SIG-M5 treated with dmso at 0.1 percent for 504 hours (cell line): ENCODE measurements at regions not wholly inside any gene's neighbourhood (a gene's known extent, or its start where the extent isn't known, plus 50 kb on each side); places are given as distances from the start of the nearest gene placed in this dataset.

Source experiments
- DNase-seq: peaks from one replicate; lab custom pipeline; 2025; ENCODE audit not compliant: unreplicated experiment; lab: John Stamatoyannopoulos, UW

DNA sequence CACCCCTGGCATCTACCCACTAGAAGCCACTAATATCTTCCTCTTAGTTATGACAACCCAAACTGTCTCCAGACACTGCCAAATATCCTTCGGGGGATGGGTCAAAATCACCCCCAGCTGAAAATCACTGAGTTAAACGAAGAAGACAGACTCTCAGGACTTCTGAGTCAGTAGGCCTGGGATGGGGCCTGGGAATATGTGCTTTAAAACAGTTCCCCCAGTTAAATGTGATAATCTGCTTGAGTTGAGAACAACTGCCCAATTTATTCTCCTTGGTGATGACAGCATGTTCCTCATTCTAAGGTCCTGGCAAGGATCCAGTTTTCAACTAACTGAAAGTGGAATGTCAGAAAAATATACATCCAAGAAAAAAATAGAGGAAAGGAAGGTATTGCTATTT is 52.4 kb downstream of the CBLL2 start:
- DNase-seq: no peak

GRCh38 chrX:22329783-22330182 is 57.1 kb downstream of the CBLL2 start:
- no peak for DNase-seq

DNA sequence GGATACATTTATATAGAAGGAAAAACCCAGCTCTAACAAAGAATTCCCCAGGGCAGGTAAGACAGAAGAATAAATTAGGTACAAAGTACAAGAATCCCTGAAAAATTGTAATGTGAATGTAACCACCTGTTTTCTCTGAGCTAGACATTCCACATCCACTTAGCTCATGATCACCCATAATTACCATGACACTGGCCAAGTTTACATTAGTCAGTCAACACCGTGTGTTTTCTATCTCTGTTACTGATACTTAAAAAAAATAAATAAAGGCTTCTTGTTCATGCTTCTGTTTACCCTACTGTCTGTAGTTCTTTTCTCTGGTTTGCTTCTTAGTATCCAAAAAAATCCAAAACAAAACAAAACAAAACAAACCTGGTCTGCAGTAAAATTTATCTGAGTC is 66.0 kb downstream of the CBLL2 start:
- no peak for DNase-seq

GRCh38 chrX:22339459-22339858 is 66.7 kb downstream of the CBLL2 start:
- DNase-seq: no peak

- DNase-seq: no peak
These were observed 67.4 kb downstream of the CBLL2 start for GRCh38 chrX:22340022-22340616.

DNA sequence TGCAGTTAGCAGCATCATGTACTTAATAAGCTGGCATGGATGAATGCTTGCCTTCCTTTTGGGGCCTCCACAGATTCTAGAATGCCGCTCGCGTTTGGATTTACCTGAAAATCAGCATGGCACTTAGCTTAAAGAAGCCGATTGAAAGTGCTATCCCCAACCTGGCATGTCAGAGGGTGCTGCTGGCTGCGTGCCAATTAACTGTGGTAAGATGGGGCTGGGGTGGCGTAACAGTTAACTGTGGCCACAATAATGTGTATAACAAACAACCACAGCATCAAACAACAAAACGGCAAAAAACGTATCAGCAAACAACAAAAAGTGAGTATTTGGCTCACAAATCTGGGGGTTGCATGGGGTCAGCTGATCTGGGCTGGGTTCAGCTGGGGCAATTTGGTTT is 70.5 kb downstream of the CBLL2 start:
- no peak for DNase-seq

- no peak for DNase-seq
These were observed 73.2 kb downstream of the CBLL2 start for GRCh38 chrX:22345884-22346283.

DNA sequence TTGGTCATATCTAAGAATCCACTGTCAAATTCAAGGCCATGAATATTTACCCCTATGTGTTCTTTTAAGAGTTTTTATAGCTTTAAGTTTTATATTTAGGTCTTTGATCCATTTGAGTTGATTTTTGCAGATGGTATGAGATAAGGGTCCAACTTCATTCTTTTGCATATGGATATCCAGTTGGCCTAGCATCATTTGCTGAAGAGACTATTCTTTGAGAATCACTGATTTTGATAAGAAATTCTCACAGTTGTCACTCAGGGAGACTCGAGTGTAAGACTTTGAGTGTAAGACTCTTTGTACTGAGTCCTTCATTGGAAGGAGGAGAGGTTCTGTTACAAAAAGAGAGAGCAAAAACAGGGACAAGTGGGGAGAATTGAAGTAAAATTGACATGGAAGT is 74.8 kb downstream of the CBLL2 start:
- DNase-seq: no peak

DNA sequence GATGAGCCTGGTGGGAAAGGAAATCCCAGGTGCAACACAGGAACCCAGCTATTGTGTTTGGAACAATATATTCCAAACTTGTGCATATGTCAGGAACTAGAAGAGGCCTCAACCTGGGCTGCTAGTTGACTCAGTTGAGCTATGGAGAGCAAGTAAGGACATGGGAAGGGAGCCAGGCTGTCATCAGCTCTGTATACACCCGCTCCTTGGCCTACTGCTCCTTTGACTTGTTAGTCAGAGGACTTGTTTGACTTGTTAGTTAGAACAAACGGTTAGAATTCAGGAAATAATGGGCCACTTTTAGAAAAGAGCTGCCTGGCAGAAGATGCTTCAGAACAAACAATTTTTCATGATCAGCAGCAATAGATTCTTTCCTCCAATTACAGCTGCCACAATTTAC is 76.4 kb downstream of the CBLL2 start:
- no peak for DNase-seq

GRCh38 chrX:22351076-22351475 is 78.4 kb downstream of the CBLL2 start:
- no peak for DNase-seq

DNA sequence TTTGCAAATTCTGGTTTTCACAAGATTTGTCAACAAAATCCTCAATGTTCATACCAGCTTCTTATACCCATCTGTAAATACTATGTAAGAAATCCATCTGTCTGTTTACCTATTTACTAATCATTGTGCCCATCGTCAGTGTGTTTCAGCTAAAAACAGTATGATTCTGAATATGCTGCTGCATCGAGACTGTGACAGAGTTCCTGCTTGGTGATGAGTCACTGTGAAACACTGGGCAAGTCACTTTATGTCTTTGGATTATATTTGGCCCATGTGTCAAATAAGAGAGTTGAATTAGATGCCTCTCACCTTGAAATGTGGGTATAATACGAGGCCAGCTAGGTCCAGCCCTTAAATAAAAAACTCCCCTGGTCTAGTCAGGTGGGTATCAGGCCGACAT is 79.3 kb downstream of the CBLL2 start:
- no peak for DNase-seq

- DNase-seq: no peak
These were observed 84.9 kb downstream of the CBLL2 start for GRCh38 chrX:22357621-22358020.

DNA sequence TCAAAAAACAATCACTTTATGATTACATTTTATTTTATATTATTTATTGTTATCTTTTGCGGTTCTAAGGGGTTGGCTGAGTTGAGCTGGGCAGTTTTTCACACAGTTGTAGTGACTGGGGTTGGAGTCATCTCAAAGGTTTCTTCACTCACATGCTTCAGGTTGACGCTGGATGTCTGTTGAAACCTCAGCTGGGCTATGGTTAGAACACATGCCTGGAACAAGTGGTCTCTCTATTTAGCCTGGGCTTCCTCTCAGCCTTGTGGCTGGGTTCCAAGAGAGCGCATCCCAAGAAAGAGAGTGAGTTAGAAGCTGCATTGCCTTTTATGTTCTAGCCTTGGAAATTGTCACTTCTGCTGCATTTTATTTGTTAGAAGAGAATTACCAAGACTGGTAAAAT is 87.4 kb downstream of the CBLL2 start:
- DNase-seq: no peak

GRCh38 chrX:22365460-22365859 is 92.7 kb downstream of the CBLL2 start:
- no peak for DNase-seq

DNA sequence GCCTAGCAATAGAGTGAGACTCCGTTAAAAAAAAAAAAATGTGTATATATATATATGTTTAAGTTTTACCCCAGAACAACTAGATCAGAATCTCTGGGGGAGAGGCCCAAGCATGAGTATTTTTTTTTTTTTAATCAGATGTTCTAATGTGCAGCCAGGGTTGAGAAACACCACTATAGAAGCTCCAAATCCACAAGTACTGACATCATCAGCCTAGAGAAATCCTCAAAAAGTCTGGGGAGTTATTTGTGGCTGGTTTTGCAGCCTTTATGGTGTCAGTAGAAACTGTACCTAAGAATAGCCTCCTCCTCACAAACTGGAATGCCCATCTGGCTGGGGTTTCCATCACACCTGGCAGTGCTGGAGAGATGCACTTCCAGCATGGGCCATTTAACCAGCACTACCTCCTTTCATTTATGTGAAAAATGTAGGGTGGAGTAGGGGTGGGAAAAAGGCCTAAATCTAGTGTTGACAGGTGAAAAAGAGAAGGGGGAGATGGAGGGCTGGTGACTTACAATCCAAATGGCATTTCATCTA is 93.5 kb downstream of the CBLL2 start:
- DNase-seq: no peak

DNA sequence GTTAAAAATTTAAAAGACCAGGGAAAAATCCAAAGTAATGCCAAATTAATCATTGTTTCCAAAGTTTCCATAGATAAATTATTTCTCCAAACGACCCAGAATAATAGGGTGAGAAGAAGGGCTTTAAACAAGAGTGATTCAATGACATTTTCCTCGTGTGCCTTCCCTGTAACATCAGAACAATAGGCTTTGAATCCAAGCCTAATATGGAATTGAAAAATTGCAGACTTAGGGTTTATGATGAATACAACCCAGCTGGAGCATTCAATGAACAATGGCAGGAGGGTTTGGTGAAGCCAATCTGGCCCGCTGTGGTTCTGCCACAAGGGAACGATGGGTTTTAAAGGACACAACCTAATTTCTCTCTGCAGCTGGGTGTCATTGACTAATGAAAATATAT is 94.2 kb downstream of the CBLL2 start:
- DNase-seq: no peak

- no peak for DNase-seq
These were observed 100.4 kb downstream of the CBLL2 start for GRCh38 chrX:22373094-22373493.

GRCh38 chrX:22373766-22374165 is 101.1 kb downstream of the CBLL2 start:
- no peak for DNase-seq

- DNase-seq: no peak
These were observed 103.7 kb downstream of the CBLL2 start for GRCh38 chrX:22376369-22376768.

- no peak for DNase-seq
These were observed 105.6 kb downstream of the CBLL2 start for GRCh38 chrX:22378296-22378695.

DNA sequence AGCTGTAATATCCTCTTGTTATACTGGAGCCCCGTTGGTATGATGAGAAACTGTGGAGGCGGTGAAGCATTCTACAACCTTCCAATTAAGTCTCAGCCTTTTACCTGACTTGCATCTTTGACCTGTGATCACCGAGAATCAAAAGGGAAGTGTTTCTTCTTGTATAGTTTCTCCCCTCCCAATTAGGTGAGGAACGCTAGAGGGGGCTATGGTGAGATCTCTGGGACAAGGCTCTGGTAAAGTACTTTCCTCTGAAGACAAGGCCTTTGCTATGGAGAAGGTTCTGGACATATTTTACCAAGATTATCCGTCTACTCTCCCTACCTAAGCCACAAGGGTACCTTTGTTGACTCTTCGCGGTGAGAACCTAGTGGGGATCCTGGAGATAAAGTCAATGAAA is 111.3 kb downstream of the CBLL2 start:
- no peak for DNase-seq

DNA sequence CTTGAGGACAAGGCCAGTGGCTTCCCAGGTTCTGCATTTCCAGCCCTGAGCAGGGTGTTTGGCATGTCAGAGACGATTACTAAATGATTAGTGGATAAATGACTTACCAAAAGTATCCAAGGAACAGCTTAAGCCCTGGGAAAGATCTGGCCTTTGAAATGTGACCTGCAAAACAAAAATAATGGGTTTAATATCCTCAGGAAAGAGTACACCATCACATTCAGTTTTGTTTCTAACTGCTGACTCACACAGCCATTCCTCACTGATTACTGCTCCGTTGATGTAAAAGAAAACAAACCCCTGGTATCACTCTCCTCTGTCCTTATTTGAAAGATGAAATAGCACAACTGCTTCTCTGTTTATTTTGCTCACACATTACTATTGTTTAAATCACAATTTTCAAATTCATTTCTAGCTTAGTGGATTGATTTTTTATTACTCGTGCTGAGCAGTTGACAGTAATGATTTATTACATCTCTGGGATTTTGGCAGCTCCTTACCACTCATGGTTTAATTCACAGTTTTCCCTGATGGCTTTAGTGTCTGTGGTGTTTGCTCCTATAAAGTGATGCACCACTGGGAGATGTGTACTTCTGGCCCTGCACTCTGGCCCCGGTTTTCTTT is 117.0 kb downstream of the CBLL2 start:
- no peak for DNase-seq
